ENCODE measurements at regions not wholly inside any gene's neighbourhood (a gene's known extent, or its start where the extent isn't known, plus 50 kb on each side); places are given as distances from the start of the nearest gene placed in this dataset.

GRCh38 chr12:85527192-85527591, 247.2 kb downstream of the ALX1 start:
- Histone ChIP-seq H3F3A (ENCODE audit: insufficient read depth, low read depth) (no peaks in the 10 kb centered on the region), H3K36me3 (ENCODE audit: low read depth) (no peaks in the 10 kb centered on the region), H3K9me2 (ENCODE audit: insufficient read depth) (no peaks in the 10 kb centered on the region), H3K79me2 (ENCODE audit: low read depth) (no peaks in the 10 kb centered on the region), H3K27ac (no peak overlapping the region), H3K4me3 (no peak overlapping the region), H3K4me1 (replicated peaks; ENCODE audit: insufficient read depth) (no peaks in the 10 kb centered on the region), H3K27me3 (ENCODE audit: insufficient read depth, low read depth) (no peaks in the 10 kb centered on the region), H3K4me2 (no peak overlapping the region), H4K20me1 (ENCODE audit: insufficient read depth) (no peaks in the 10 kb centered on the region), H2AFZ (no peak overlapping the region), H3K9me3 (ENCODE audit: insufficient read depth, low read depth) (no peaks in the 10 kb centered on the region)
- intact Hi-C loops (cut with micrococcal nuclease; ENCODE audit: unreplicated experiment) = no loop called here
- BruUV-seq (replicated peaks) = no TSS peak
- ChIA-PET CTCF (no interaction called here), POLR2A (ENCODE audit: unreplicated experiment) (interaction anchor here (0.7 kb wide), 1 partner anchor 12 kb away, joined by 4 read pairs; no protein-coding TSS in a partner anchor)
- DNase-seq = no peak
- TF ChIP-seq CTCF (conservative IDR thresholded peaks at IDR 0.05) = no peak
- TF ChIP-seq EZH2 (IDR thresholded peaks at IDR 0.05; ENCODE audit: low read depth) = no peak

GRCh38 chr12:85529896-85530295, 249.9 kb downstream of the ALX1 start:
- no peaks in the 10 kb centered on the region for H4K20me1 ChIP-seq (ENCODE audit: insufficient read depth)
- no peak overlapping the region for H3K4me3 ChIP-seq
- no peaks in the 10 kb centered on the region for H3K79me2 ChIP-seq (ENCODE audit: low read depth)
- no peak overlapping the region for H3K4me2 ChIP-seq
- ChIA-PET CTCF (no interaction called here), POLR2A (ENCODE audit: unreplicated experiment) (no interaction called here)
- no peak overlapping the region for H2AFZ ChIP-seq
- H3K36me3 ChIP-seq (ENCODE audit: low read depth) = no peaks in the 10 kb centered on the region
- H3K9me3 ChIP-seq (ENCODE audit: insufficient read depth, low read depth) = no peaks in the 10 kb centered on the region
- H3K9me2 ChIP-seq (ENCODE audit: insufficient read depth) = 0 out of 2 replicates have a peak, but pooled peaks cover 3% of the 10 kb centered on the region
- intact Hi-C loops (cut with micrococcal nuclease; ENCODE audit: unreplicated experiment) = no loop called here
- no peak for TF ChIP-seq CTCF (conservative IDR thresholded peaks at IDR 0.05)
- TF ChIP-seq EZH2 (IDR thresholded peaks at IDR 0.05; ENCODE audit: low read depth) = no peak
- DNase-seq = no peak
- BruUV-seq (replicated peaks) = no TSS peak
- H3K27me3 ChIP-seq (ENCODE audit: insufficient read depth, low read depth) = no peaks in the 10 kb centered on the region
- H3K27ac ChIP-seq = no peak overlapping the region
- H3K4me1 ChIP-seq (replicated peaks; ENCODE audit: insufficient read depth) = no peaks in the 10 kb centered on the region
- no peaks in the 10 kb centered on the region for H3F3A ChIP-seq (ENCODE audit: insufficient read depth, low read depth)

- BruUV-seq (replicated peaks) = no TSS peak
- TF ChIP-seq CTCF (conservative IDR thresholded peaks at IDR 0.05) (no peak), EZH2 (IDR thresholded peaks at IDR 0.05; ENCODE audit: low read depth) (no peak)
- intact Hi-C loops (cut with micrococcal nuclease; ENCODE audit: unreplicated experiment) = no loop called here
These were observed 250.4 kb downstream of the ALX1 start for GRCh38 chr12:85530456-85530855.

More at GRCh38 chr12:85530456-85530855, 250.4 kb downstream of the ALX1 start:
- Histone ChIP-seq H3K79me2 (ENCODE audit: low read depth) (no peaks in the 10 kb centered on the region), H3K9me2 (ENCODE audit: insufficient read depth) (0 out of 2 replicates have a peak, but pooled peaks cover 3% of the 10 kb centered on the region), H3K27ac (no peak overlapping the region), H4K20me1 (ENCODE audit: insufficient read depth) (no peaks in the 10 kb centered on the region), H3K4me2 (no peak overlapping the region), H3K36me3 (ENCODE audit: low read depth) (no peaks in the 10 kb centered on the region), H3K4me3 (no peak overlapping the region), H3K4me1 (replicated peaks; ENCODE audit: insufficient read depth) (no peaks in the 10 kb centered on the region), H3F3A (ENCODE audit: insufficient read depth, low read depth) (no peaks in the 10 kb centered on the region), H3K9me3 (ENCODE audit: insufficient read depth, low read depth) (no peaks in the 10 kb centered on the region), H3K27me3 (ENCODE audit: insufficient read depth, low read depth) (no peaks in the 10 kb centered on the region), H2AFZ (no peak overlapping the region)
- DNase-seq = no peak
- CTCF ChIA-PET = no interaction called here
- POLR2A ChIA-PET (ENCODE audit: unreplicated experiment) = no interaction called here

All from PC-9 (cell line).